Tongue (tissue), 1 donor: ENCODE measurements at regions not wholly inside any gene's neighbourhood (a gene's known extent, or its start where the extent isn't known, plus 50 kb on each side); places are given as distances from the start of the nearest gene placed in this dataset.
"Not testable (repeated sequence)": the region's sequence is repeated elsewhere in the genome, so short reads cannot be mapped to it uniquely, and the experiment has no call there.

ENCODE experiments used
- DNase-seq: peaks from one replicate; pipeline ENCODE4 v3.0.0-alpha.2; 2015

DNA sequence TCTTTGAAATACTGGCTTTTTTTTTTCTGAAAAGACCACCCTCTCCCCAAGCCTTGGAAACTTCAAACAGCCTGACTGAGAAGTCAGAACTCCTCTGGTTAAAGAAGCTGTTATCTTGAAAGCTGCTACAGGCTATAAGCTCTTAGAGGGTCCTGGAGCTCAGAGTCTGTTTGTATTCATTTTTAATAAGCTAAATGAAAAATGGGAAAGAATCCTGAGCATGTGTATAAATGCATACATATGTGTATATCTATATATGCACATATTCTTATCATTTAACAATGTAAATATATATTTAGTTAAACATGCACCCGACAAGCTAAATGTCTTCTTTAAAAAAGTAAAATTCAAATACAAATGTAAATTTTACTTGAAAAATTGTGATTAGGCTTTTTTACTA is 494.9 kb upstream of the POU3F2 start:
- DNase-seq, result no peak

- no peak for DNase-seq
Observed at GRCh38 chr6:98343004-98343403, 491.4 kb upstream of the POU3F2 start.

DNA sequence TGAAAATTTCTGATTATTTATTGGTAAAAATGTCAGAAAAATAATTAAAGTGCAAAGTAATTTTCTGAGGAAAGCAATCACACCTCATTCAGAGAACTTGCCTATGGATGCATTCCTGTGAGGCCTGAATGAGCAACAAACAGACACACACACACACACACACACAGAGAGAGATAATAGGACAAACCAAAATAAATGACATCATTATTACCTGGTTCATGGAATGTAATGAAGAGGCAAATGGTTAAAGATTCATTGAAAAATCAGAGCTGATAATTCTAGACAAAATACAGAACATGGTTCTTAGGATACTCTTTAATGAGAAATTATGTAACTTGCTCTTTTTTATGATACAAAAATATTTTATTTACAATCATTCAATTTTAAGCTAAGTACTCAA is 490.6 kb upstream of the POU3F2 start:
- no peak for DNase-seq

DNA sequence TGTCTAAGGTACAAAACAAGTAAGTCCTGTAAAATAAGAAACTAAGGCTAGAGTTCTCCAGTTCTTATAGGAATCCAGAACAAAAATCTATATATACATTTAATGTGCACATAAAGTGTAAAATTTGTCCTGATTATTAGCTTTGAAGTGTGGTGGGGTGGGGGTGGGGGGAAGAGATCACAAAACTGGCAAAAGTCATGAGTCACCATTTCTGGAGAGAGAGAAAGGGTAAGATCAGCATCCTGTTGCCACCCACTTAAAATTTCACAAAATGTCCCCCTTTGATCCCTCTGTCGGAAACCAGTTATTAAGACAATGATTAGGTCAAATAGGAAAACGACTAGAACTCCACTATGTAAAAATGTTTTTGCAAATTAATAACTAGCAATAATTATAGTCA is 482.0 kb upstream of the POU3F2 start:
- DNase-seq, result no peak

DNA sequence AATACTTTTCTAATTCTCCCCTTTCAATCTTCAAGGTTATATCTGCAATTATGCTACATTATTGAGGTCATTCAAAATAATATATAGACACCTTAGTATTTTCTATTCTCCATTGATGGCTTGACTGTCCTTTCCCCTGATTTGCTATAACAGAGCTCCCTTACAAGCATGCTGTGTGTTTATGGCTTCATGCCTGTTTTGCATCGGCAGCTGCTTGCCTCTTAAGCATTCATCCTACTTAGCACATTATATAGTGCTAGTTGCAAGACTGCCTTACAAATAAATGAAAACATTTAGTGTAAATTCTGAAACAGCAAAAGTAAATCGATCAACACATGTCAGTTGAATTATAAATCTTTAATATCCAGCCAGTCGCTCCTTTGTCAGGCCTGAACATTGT is 476.2 kb upstream of the POU3F2 start:
- peak; percentile 11 for DNase-seq

DNA sequence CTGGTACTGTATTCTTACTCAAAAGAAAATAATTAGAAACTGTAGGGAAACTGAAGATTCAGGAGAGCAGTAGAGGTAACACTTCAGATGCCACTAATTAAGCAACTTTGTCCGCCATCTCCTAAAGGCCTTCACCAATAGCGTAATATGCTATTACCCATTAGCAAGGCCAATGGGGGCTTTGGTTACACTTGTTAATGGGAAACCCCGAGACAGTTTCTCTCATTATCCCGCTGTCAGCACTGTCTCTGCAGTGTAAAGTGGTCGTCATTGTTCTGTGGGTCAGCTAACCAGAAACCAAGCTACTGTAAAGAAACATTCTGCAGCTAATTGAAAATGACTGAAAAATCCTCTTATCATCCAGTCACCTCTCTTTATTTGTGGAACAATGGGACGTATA is 468.0 kb upstream of the POU3F2 start:
- DNase-seq, result no peak

GRCh38 chr6:98380589-98380988 is 453.8 kb upstream of the POU3F2 start:
- DNase-seq, result no peak

DNA sequence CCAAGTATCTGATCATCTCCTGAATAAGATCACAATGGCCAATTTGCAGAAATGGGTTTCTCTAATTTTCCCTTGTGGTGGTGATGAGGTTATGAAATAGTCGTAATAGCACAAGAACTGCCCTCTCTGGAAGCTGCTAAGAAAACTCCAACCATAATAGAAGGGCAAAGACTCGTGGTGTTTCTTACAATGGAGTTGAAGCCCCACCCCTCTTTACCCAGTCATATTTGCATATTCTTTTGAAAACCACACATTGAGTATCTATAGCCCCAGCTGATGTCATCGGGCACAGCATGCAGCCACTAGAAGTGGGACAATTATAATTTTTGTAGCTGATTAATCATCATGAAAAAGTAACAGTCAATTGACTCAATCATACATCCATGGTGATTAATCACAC is 452.1 kb upstream of the POU3F2 start:
- no peak for DNase-seq

- DNase-seq, result no peak
Observed at GRCh38 chr6:98384334-98384733, 450.0 kb upstream of the POU3F2 start.

DNA sequence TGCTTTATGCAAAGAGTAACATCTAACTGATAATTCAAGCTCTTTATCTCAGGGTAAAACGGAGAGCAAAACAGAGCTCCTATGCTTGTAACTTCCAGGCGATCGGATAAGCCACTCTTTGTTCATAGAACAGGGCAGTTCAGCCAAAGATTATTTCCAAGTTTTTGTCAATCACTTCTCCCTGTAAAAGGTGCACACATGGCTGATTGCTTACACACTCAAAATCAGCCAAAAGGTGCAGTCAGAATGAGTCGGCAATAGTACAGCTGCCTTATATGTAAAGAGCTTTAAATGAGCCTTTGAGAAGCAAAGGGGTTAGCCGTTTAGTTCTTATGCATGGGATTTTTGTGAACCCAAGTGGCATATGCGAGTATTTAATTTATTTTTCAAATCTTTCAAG is 449.6 kb upstream of the POU3F2 start:
- DNase-seq, result peak; percentile 4

DNA sequence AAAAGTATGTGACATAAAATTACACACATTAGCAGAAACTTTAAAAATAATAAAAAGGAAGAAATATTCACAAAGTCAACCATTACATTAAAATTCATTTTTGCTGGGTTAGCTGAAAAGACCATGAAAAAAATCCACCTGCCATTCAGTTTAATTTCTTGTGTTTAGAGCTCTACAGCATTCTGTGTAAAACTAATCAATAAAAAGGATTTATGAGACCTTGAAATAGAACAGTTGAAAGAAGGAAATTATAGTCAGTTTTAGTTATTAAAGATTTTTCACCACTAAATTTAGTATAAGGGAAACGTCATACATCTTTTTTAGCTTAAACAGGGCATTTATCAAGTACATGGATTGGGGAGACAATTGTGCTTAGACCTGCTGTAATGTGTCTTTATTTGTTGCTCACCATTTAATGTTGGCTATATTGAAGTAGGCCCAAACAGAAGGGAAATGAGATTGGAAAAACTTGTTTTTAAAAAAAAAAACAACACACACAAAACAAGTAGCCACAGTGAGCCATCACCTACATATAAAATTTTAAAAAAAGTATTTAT is 438.7 kb upstream of the POU3F2 start:
- DNase-seq, result no peak

DNA sequence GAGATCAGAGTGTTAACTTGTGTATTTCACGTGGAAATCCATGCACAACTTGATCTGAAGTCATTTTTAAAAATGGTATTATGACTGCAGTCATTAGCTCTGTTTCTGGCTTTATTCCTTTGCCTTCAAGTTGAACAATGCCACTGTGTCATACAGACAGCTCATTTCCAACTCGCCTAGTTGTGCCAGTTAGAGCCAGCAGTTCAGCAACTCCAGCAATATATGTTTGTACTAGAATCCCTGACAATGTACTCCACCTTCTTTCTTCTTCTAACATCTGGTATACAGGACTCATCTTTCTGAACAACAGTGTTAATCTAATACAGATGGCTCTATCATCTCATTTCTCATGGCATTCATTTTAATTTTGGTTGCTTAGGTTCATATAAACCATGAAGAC is 418.3 kb upstream of the POU3F2 start:
- no peak for DNase-seq

GRCh38 chr6:98416497-98417158 is 417.7 kb upstream of the POU3F2 start:
- not testable (repeated sequence) for DNase-seq

- DNase-seq, result no peak
Observed at GRCh38 chr6:98433325-98434056, 400.9 kb upstream of the POU3F2 start.

DNA sequence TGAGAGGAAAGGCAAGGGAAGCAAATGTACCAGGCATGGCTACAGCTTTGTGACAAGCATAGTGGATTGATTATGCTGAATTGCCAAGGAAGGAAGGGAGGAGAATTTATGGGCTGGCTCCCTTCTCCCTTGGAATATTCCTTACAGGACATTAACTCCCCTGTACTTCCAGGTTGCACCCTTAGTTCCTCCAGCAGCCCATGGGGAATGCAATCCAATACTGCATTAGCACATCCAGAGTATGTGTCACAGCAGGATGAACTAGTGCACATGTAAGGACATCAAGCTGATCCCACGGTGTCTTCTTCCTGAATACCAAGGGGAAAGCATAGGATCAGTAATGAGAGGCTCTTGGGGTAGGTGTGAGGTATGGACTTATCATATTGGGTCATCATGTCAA is 390.7 kb upstream of the POU3F2 start:
- no peak for DNase-seq

- DNase-seq, result no peak
Observed at GRCh38 chr6:98452685-98453084, 381.7 kb upstream of the POU3F2 start.

GRCh38 chr6:98454809-98455322 is 379.5 kb upstream of the POU3F2 start:
- DNase-seq, result no peak

DNA sequence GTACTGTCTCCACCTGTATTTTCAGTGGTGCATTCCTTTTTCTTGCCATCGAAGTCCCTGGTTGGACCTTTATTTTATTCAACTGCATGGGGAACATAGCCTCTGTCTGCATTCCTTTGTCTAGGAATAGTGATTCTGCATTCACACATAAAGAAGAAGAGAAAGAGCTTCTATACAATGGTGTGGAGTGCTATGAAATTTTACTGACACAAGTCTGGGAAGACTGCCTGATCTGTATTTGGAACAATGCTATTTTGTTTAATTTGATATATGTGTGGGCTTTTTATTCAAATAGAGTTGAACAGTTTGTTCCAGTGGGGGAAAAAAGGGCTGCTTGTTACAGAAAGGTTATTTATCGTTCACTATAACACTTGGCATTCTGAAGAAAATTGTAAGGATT is 375.7 kb upstream of the POU3F2 start:
- DNase-seq, result no peak

- DNase-seq, result no peak
Observed at GRCh38 chr6:98463038-98464000, 371.1 kb upstream of the POU3F2 start.

DNA sequence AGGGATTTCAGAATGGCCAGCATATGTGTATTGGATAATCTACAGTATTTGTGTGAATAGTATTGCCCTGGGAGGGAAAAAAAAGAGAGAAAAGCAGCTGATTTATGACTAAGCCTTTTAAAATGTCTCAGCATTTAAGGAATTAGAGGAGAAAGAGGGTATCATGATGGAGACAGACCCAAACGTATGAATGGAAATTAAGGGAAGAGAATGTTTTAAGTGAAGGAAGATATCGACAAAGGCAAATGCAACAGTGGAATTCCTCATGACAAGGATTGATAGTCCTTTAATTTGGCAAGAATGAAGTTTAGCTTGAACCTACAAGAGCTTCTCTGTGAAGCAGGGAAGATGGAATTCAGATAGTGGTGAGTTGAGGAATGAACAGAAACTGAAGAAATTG is 367.3 kb upstream of the POU3F2 start:
- no peak for DNase-seq

- DNase-seq, result peak; percentile 21
Observed at GRCh38 chr6:98467902-98468301, 366.5 kb upstream of the POU3F2 start.

GRCh38 chr6:98469141-98469540 is 365.2 kb upstream of the POU3F2 start:
- DNase-seq, result peak; percentile 64

- no peak for DNase-seq
Observed at GRCh38 chr6:98470821-98471220, 363.6 kb upstream of the POU3F2 start.
